H1 (cell line): ENCODE measurements at regions not wholly inside any gene's neighbourhood (a gene's known extent, or its start where the extent isn't known, plus 50 kb on each side); places are given as distances from the start of the nearest gene placed in this dataset.
A peak's percentile ranks its signal among the peaks of the same experiment; 100 is the strongest.

Experiments used
- E2F6 ChIP-seq: IDR thresholded peaks from 2 replicates; pipeline ENCODE4 v1.6.1; 2012; ENCODE audit warnings: inconsistent platforms
- KDM1A ChIP-seq: fragments of 200-600, 300-600 bp; sonication (generic); IDR thresholded peaks from 2 replicates; pipeline ENCODE4 v1.7.1; 2016; ENCODE audit warnings: mild to moderate bottlenecking, low read length, borderline replicate concordance
- MAX ChIP-seq: IDR thresholded peaks from 2 replicates; pipeline ENCODE4 v1.6.1; 2012; ENCODE audit warnings: inconsistent platforms
- SIN3A ChIP-seq, 2 experiments: IDR thresholded peaks in 1 of 2; conservative IDR thresholded peaks in 1 of 2; 2 replicates each; pipeline ENCODE4 v1.6.1; 2011 to 2012; ENCODE audit warnings: low read length in 2 of 2, improper control_type of control experiment in 1 of 2, low read depth in 1 of 2, mild to moderate bottlenecking in 1 of 2
- SP2 ChIP-seq: IDR thresholded peaks from 2 replicates; pipeline ENCODE4 v1.6.1; 2012; ENCODE audit warnings: mild to moderate bottlenecking, low read length, inconsistent platforms
- YY1 ChIP-seq: IDR thresholded peaks from 2 replicates; pipeline ENCODE4 v1.6.1; 2011; ENCODE audit warnings: low read depth, mild to moderate bottlenecking, low read length

DNA sequence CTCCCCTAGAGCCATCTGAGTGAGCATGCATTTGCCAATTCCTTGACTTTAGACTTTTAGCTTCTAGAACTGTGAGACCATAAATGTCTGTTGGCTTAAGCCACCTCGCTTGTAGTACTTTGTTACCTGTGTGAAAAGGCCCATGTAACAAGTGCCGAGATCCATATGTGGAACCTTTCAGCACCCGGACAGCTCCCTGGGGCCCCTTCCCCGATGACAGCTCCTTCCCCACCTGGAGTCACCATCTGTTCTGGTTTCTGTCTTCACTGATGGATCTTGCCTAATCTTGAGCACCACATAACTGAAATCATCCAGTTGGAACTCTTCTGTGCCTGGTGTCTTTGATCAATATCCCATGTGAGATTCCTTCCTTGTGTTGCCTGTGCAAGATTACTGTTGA lies 78.9 kb upstream of the EEF2KMT start (continued):
- TF ChIP-seq KDM1A: no peak
- peak; percentile 85 to 89 for TF ChIP-seq SIN3A (conservative IDR thresholded peaks at IDR 0.05 in 1 of 2, IDR thresholded peaks at IDR 0.05 in 1 of 2; ENCODE audit: low read depth in 1 of 2, low read length in 2 of 2)
- TF ChIP-seq MAX: 0 out of 2 replicates have a peak, but pooled peaks have one; percentile 12
- TF ChIP-seq YY1: no peak
- no peak for TF ChIP-seq SP2
- no peak for TF ChIP-seq E2F6
